Activated gamma-delta T cell treated with anti-CD3 and anti-CD28 coated beads, Interleukin-2, amount 50 U/mL, for 16 hours (primary cell): ENCODE measurements at regions not wholly inside any gene's neighbourhood (a gene's known extent, or its start where the extent isn't known, plus 50 kb on each side); places are given as distances from the start of the nearest gene placed in this dataset.

Experiments
- DNase-seq: peaks from one replicate; pipeline ENCODE4 v3.0.0-alpha.2; 2020; ENCODE audit warnings: low read depth

GRCh38 chr20:52783769-52784168 lies 188.4 kb upstream of the TSHZ2 start:
- DNase-seq, result no peak

DNA sequence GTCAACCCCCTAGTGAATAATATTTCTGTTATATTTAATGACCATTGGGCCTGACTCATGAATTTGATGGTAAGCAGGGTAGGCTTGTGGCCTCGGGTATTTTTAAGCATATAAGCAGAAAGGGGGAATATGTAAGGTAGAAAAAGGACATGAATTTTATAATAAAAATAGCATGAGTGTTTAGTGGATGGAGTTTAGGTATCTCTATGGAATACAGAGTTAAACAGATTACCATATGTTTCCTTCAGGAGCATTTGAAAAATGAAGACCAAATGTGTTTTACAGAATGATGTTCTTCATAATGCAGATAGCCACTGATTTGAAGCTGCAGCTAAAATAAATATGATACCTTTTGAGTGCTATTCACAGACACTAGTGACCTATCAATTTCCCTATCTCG lies 191.7 kb upstream of the TSHZ2 start:
- no peak for DNase-seq

GRCh38 chr20:52779125-52779524 lies 193.0 kb upstream of the TSHZ2 start:
- no peak for DNase-seq

- no peak for DNase-seq
Measured at GRCh38 chr20:52777171-52777570, 195.0 kb upstream of the TSHZ2 start.

- DNase-seq, result no peak
Measured at GRCh38 chr20:52775786-52776185, 196.4 kb upstream of the TSHZ2 start.

DNA sequence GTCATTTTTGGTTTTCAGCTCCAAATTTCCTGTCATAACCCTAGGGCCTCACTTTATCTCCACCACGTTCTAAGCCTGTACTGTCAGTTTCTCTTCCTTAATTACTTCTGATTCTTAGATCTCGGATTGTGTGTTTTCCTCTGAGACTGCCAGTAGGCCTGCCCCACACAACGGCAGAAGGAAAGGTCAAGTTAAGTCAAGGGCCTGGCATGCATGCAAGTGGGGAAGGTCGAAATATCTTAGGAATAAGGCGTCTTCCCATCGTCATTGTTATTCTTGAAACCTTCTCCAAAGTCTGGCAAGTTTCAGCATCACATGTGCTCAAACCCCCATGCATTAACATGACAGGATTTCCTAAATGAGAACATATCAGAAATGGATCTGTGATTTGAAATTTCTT lies 203.5 kb upstream of the TSHZ2 start:
- no peak for DNase-seq

DNA sequence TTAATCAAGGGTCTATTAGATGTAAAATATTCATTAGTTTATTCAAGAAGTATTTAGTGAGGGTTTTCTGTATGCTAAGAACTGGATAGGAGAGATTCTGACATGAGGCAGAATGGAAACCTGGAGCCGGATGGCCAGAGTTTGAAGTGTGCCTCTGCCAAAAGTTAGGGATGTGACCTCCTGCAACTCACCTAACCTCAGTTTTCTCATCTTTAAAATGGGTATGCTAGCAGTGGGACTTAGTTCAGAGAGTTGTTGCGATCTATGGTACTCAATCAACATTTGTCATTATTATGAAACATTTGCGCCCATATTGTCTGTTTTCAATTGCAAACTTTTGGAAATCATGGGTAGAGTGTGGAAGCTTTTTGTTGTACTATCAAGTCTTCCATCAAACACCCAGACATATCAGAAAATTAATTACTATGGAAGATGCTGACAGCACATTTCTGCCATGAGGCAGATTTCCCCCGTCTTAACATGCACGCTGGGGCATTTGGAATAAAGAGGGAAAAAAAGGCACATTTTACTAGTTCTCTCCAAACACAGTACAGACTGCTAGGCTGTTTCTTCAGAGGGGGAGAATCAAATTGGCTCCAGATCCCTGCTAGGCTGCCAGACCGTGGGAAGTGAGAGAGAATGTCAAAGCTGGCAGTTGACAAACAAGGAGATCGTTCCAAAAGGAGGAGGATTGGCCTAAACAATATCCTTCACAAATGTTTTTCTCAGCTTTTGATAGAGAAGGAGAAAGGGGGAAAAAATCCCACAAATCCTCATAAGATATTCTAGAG lies 205.3 kb upstream of the TSHZ2 start:
- DNase-seq, result no peak

DNA sequence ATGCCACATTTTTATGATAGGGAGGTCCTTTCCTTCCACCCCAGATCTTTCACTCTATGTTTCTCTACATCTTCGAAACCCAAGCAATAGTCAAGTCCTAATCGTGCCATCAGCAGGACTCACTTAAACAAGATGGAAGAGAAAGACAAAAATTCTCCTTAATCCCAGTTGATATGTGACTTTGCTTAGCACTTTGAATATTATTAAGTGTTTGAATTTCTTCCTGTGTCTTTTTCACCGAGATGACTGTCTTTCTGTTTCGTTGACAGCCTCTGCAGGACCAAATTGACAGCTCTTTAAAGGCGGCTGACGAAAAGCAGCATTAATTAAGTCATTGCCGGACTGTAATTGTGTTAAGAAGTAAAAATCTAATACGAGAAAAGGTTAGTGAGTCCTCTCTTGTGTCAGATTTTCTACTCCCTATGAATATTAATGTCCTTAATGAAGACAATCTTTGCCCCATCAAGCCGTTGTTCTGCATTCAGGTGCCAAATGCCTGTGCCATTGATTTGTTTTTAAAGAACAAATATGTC lies 208.8 kb upstream of the TSHZ2 start:
- DNase-seq, result no peak

GRCh38 chr20:52761867-52762266 lies 210.3 kb upstream of the TSHZ2 start:
- no peak for DNase-seq

GRCh38 chr20:52760791-52761190 lies 211.4 kb upstream of the TSHZ2 start:
- DNase-seq, result no peak

DNA sequence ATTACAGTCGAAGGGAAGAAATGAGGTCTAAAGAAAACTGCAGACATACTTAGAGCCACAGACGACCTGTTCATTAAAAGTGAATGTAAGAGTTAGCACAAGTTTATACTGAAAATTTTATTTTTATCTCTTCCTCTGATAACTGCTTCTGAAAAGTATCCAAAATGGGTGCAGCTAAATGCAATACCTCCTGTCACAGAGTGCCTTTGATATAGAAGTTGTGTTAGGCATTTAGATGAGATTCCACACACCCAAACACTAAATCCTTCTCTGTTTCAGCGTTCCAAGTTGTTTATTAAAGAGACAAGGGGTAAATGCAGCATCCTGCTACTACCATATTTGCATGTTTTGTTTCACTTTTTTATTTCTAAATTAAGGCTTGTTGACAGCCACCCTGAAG lies 214.7 kb upstream of the TSHZ2 start:
- no peak for DNase-seq

DNA sequence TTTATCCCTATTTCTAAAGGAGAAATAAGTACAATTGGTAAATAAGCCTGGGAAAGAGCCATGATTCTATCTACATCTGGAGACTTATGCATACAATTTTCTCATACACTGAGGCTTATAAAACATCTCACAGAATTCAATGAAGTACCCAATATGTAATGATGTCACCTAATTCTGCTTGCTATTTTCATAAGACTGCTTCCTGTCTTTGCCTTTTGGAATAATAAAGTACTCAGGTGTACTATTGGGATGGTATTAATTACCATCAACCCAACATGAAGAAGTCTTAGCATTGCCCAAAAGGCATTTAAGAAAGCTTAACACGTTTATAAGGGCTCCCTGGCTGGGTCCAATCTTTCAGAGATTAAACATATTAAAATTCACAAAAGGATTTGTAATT lies 216.4 kb upstream of the TSHZ2 start:
- no peak for DNase-seq

DNA sequence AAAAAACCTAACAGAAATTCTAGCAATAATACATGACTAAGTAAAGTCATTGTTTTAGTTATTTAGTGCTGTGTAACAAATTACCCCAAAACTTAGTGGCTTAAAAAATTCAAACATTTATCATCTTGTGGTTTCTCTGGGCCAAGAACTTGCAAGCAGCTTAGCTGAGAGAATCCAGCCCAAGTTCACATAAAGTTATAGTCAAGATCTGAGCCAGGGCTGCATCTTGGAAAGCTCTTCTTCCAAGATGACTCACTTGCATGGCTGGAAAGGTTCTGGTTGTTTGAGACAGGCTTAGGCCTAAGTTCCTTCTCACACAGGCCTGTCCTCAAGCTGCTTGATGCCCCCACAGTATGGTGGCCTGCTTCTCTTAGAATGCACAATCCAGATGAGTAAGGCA lies 217.8 kb upstream of the TSHZ2 start:
- DNase-seq, result no peak

DNA sequence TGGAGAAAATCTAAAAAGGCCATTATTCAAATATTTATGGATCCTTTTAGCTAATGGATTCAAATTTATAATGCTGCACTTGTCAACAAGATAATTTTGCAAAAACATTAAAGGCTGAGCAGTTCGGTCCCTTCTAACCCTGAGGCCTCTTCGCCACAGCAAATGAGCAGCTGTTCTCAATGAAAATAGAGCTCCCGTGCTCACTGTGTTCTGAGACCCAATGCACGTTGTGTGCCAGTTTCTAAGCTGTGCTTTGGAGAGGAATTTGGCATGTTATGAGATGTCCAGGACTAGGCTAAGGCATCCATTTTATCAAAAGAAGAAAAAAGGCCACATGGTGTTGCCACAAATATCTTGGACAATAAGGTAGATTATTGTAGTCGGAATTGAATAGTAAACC lies 220.1 kb upstream of the TSHZ2 start:
- no peak for DNase-seq

- no peak for DNase-seq
Measured at GRCh38 chr20:52751571-52751970, 220.6 kb upstream of the TSHZ2 start.

DNA sequence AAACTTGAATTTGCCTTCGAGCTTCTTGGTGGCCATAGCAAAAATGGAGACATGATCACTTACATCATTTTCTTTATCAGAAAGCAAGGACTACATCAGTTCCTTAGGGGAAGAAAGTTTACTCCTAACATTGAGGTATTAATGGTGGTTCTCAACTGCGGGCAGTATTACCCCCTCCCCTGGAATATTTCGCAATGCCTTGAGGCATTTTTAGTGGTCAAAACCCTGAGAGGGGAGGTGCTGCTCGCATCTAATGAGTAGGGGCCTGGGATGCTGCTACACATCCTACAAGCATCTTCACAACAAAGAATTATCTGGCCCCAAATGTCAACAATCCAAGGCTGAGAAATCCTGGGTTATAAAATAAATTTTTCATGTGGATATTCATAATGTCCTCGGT lies 222.2 kb upstream of the TSHZ2 start:
- DNase-seq, result no peak

DNA sequence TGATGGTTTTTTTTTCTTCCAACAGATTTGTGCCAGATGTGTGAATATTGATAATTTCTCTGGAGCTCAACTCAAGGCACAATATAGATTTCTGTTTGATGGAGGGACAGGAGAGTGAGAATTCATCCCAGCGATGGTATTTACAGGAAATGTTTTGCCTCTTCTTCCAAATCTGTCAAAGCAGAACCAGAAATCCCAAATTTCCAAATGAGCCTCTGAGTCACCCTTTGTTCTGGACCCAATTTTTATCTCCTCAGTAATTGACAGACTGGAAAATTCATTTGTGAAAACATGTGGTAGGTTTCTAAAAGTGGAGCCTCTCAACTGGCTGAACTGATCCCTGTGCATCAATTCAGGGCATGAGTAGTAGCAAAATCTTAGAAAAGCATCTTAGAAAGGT lies 223.2 kb upstream of the TSHZ2 start:
- no peak for DNase-seq

DNA sequence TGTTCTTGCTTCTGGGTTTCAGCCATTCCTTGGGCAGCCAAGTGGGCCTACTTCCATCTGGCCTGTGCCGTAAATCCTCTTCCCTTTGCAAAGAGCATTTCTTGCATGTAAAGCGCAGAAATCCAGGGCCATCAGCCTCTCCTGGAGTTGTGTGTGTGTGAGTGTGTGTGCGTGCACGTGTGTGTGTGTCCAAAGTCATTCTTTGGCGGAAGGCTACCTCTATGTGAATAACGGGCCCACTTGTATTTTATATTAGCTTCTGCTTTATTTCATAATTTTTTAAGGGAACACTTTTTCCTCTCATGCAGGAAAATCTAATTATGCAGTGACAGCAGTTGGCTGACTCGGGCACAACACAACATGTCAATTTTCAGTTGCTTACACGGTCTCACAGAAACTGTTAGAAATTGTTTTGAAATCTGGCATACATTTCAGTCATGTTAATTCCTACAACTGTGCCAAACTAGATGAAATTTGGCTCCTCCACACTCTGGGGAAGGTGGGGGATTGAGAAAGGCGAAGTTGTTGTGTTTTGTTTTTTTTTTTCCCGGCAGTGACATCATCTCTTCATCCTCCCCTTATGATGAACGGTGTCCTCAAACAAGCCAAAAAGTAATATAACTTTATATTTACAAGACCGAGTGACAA lies 223.7 kb upstream of the TSHZ2 start:
- DNase-seq, result no peak

DNA sequence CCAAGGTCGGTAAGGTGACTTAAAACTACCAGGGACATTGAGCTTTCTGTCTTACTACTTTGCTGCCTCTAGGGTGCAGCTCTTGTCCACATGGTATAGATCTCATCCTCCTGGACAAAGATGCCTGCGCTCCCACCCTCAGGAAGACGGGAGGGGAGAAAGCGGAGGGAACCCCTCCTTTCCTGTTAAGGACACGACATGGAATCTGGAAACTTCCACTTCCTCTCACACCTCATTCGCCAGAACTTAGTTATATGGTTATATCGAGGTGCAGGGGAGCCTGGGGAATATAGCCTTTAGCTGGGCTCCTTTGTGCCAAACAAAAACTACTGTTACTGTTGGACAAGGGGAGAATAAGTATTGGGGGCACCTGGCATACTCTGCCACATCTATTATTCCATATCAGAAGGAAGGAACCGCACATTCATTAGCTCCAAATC lies 224.3 kb upstream of the TSHZ2 start:
- DNase-seq, result no peak

DNA sequence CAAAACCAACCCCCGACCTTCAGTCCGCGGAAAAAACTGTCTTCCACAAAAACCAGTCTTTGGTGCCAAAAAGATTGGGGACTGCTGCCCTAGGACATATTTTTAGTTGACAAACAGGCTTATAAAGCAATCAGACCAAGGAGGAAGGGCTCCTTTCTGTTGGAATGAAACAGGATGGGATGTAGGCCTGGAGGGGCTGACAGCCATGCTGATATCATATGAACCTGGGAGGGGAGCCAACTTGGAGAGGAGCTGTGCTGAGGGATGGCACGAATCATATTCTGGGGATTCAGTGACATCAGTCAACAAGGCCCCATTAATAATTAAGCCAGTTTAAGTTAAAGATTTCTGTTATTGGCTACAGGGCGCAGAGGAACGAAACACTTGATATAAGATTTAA lies 225.4 kb upstream of the TSHZ2 start:
- no peak for DNase-seq

- no peak for DNase-seq
Measured at GRCh38 chr20:52746190-52746589, 226.0 kb upstream of the TSHZ2 start.

DNA sequence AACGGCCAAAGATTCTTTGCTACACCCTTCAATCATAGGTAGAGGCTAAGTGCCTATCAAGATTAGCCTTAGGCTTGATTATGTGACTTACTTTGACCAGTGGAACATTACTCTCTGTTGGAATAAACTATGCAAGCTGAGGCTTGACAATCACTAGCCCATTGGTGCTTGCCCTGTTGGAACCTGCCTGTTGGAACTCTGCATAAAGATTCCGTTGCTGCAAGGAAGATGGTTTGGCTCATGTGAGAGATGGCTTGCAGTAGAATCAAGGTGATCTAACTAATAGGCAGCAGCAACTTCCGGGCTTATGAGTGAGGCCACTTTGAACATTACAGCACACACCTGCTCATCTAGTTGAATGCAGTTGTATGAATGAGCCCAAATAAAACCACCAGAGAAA lies 227.7 kb upstream of the TSHZ2 start:
- no peak for DNase-seq

- no peak for DNase-seq
Measured at GRCh38 chr20:52738081-52738480, 234.1 kb upstream of the TSHZ2 start.

DNA sequence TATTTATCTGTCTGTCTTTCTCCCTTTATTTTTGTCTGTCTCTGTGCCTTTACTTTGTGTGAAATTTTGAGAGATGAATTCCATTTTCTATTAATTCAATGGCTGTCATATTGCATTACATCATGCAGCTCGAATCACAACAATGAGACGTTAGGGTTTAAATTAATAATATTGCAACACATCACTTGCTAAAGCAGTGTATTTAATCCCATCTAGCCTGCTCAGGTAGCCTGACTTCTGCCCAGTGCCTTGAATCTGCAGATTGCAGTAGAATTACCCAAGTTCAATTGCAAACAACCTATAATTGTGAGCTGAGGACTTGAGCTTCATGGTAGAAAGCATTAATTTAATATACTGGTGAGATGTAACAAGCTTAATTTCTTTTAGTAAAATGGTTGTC lies 235.7 kb upstream of the TSHZ2 start:
- DNase-seq, result no peak
